Mesendoderm (in vitro differentiated cells): ENCODE measurements at regions not wholly inside any gene's neighbourhood (a gene's known extent, or its start where the extent isn't known, plus 50 kb on each side); places are given as distances from the start of the nearest gene placed in this dataset.

ENCODE experiments used
- DNase-seq: peaks from one replicate; pipeline ENCODE4 v3.0.0; 2013
- H2AK5ac ChIP-seq: 2 replicates; pipeline ENCODE4 v1.6.1; 2013; ENCODE audit warnings: low read length, inconsistent platforms
- H2BK120ac ChIP-seq: 2 replicates; pipeline ENCODE4 v1.6.1; 2013; ENCODE audit warnings: low read depth, mild to moderate bottlenecking, low read length, moderate library complexity, mixed read lengths
- H2BK15ac ChIP-seq: replicated peaks from 2 replicates; pipeline ENCODE4 v1.6.1; 2013; ENCODE audit warnings: low read depth, mild to moderate bottlenecking, moderate library complexity
- H2BK5ac ChIP-seq: 2 replicates; pipeline ENCODE4 v1.6.1; 2013; ENCODE audit warnings: low read length, inconsistent platforms
- H3K18ac ChIP-seq: 2 replicates; pipeline ENCODE4 v1.6.1; 2013; ENCODE audit warnings: mild to moderate bottlenecking, low read length, mixed read lengths
- H3K23ac ChIP-seq: one replicate; pipeline ENCODE4 v1.6.1; 2013; ENCODE audit warnings: low read length
- H3K27ac ChIP-seq: 2 replicates; pipeline ENCODE4 v1.5.1; 2013; ENCODE audit warnings: low read depth, mild to moderate bottlenecking, inconsistent platforms, low read length, moderate library complexity
- H3K27me3 ChIP-seq: 2 replicates; pipeline ENCODE4 v1.6.1; 2013; ENCODE audit warnings: low read length, control low read depth, mild to moderate bottlenecking, inconsistent platforms; ENCODE audit not compliant: insufficient read depth, poor library complexity
- H3K36me3 ChIP-seq: 2 replicates; pipeline ENCODE4 v1.6.1; 2013; ENCODE audit warnings: low read length, inconsistent platforms; ENCODE audit not compliant: control insufficient read depth, insufficient read depth
- H3K4ac ChIP-seq: one replicate; pipeline ENCODE4 v1.6.1; 2013; ENCODE audit warnings: low read depth, mild to moderate bottlenecking, low read length, moderate library complexity
- H3K4me1 ChIP-seq: 2 replicates; pipeline ENCODE4 v1.6.1; 2013; ENCODE audit warnings: low read depth, low read length, inconsistent platforms; ENCODE audit not compliant: control insufficient read depth
- H3K4me2 ChIP-seq: 2 replicates; pipeline ENCODE4 v1.6.1; 2013; ENCODE audit warnings: low read length
- H3K4me3 ChIP-seq: 2 replicates; pipeline ENCODE4 v1.5.1; 2013; ENCODE audit warnings: mild to moderate bottlenecking, low read length
- H3K56ac ChIP-seq: one replicate; pipeline ENCODE4 v1.6.1; 2013; ENCODE audit warnings: low read length
- H3K79me1 ChIP-seq: 2 replicates; pipeline ENCODE4 v1.6.1; 2013; ENCODE audit warnings: low read length, inconsistent platforms
- H3K79me2 ChIP-seq: 2 replicates; pipeline ENCODE4 v1.6.1; 2013; ENCODE audit warnings: mild to moderate bottlenecking, low read length; ENCODE audit not compliant: control insufficient read depth, insufficient read depth
- H3K9ac ChIP-seq: 2 replicates; pipeline ENCODE4 v1.6.1; 2013; ENCODE audit warnings: low read length, inconsistent platforms
- H4K5ac ChIP-seq: one replicate; pipeline ENCODE4 v1.6.1; 2013; ENCODE audit warnings: low read length
- H4K8ac ChIP-seq: one replicate; pipeline ENCODE4 v1.6.1; 2013; ENCODE audit warnings: low read depth, mild to moderate bottlenecking, control low read depth, low read length, moderate library complexity
- WGBS: extraction: QIAGEN DNeasy Blood & Tissue Kit; methylation state at CpG from one replicate; pipeline ENCODE4 v1.1.7; 2013; ENCODE audit warnings: low lambda C conversion rate, missing lambda C conversion rate; ENCODE audit not compliant: insufficient coverage; ENCODE audit errors: extremely low coverage; 5-methylcytosine and 5-hydroxymethylcytosine counted together

DNA sequence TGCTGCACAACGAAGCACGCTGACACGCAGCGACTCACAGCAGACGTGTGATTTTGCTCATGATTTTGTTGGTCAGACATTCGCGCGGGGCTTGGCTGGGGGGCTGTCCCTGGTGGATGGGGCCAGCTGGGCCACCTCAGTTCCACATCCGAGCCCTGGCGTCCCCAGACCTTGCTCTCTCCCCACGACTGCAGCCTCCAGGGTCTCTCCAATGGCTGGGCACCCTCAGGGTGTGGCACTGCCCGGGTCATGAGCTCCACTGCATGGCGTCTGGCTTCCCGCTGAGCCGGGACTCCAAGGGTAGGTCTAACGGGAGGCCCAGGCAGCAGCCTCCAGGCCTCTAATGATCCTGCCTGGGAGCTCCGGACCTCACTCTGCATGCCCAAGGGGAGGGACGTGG, 173.0 kb upstream of the AJAP1 start:
- H2BK5ac ChIP-seq = no peak overlapping the region
- H3K4me1 ChIP-seq = no peaks in the 10 kb centered on the region
- no peak overlapping the region for H3K56ac ChIP-seq
- H3K79me1 ChIP-seq = no peaks in the 10 kb centered on the region
- H3K27me3 ChIP-seq = no peaks in the 10 kb centered on the region
- H3K9ac ChIP-seq = no peak overlapping the region
- H2BK120ac ChIP-seq = no peak overlapping the region
- no peak for DNase-seq
- no peak overlapping the region for H3K27ac ChIP-seq
- no peak overlapping the region for H2BK15ac ChIP-seq
- no peaks in the 10 kb centered on the region for H3K79me2 ChIP-seq
- no peak overlapping the region for H3K4me2 ChIP-seq
- no peak overlapping the region for H3K23ac ChIP-seq
- H2AK5ac ChIP-seq = no peak overlapping the region
- H3K36me3 ChIP-seq = no peaks in the 10 kb centered on the region
- no peak overlapping the region for H3K18ac ChIP-seq
- no peak overlapping the region for H3K4ac ChIP-seq
- H4K8ac ChIP-seq = no peak overlapping the region
- no CpG with 5 or more reads among the region's 18 CpGs for WGBS
- H4K5ac ChIP-seq = no peak overlapping the region
- H3K4me3 ChIP-seq = no peak overlapping the region

DNA sequence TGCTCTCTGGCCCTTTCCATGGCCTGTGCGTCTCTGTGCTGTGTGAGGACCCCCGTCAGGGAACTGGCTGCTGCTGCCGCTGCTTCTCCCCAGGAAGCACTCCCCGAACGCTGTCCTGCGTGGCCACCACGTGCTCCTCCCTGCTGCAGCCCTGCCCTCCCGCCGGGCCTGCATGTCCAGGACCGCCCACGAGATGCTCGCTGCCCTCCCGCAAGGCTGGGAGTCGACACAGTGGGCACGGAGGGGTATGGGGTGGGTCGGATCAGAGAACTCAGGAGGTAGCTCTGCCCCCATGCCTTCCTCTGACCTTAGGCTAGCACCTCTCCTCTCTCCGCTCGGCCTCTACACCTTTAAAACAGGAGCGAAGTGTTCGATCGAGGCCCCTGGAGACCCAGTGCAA, 171.9 kb upstream of the AJAP1 start:
- H2BK15ac ChIP-seq = no peak overlapping the region
- H3K4me2 ChIP-seq = no peak overlapping the region
- H3K4ac ChIP-seq = no peak overlapping the region
- no CpG with 5 or more reads among the region's 21 CpGs for WGBS
- H4K8ac ChIP-seq = no peak overlapping the region
- H2BK5ac ChIP-seq = no peak overlapping the region
- no peaks in the 10 kb centered on the region for H3K36me3 ChIP-seq
- no peak overlapping the region for H3K27ac ChIP-seq
- H3K79me2 ChIP-seq = no peaks in the 10 kb centered on the region
- H3K23ac ChIP-seq = no peak overlapping the region
- H4K5ac ChIP-seq = no peak overlapping the region
- H3K4me1 ChIP-seq = no peaks in the 10 kb centered on the region
- no peak overlapping the region for H3K9ac ChIP-seq
- H3K27me3 ChIP-seq = no peaks in the 10 kb centered on the region
- no peak overlapping the region for H3K18ac ChIP-seq
- DNase-seq = no peak
- no peak overlapping the region for H2BK120ac ChIP-seq
- no peaks in the 10 kb centered on the region for H3K79me1 ChIP-seq
- H2AK5ac ChIP-seq = no peak overlapping the region
- no peak overlapping the region for H3K4me3 ChIP-seq
- no peak overlapping the region for H3K56ac ChIP-seq

DNA sequence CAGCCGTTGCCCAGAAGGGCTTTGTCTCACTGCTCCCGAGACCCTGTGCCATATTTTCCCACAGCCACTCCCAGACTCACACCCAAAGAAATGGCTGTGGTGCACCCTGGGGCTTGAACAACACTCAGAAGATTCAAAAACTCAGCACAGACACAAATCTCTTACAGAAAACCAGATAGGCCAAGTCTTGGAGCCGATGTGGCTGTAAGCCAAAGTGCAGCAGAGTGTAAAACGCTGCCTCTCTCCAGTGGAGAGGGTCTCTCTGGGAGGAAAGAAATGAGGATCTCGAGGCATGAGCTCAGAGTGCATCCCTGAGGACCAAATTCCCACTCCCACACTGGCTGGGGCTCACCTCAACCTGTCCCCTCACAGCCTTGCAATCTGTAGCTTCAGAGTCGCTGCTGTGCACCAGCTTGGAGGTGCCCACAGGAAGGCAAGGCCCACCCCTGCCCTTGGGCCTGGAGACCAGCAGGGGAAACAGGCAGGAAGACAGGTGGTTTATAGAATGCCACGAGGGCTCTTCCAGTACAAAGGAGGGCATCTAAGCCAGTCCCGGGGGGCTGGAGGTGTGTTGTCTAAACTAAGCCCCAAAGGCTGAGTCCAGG, 171.3 kb upstream of the AJAP1 start:
- no peaks in the 10 kb centered on the region for H3K27me3 ChIP-seq
- no peak overlapping the region for H3K56ac ChIP-seq
- H3K9ac ChIP-seq = no peak overlapping the region
- WGBS = no CpG with 5 or more reads among the region's 8 CpGs
- H3K4ac ChIP-seq = no peak overlapping the region
- H3K4me3 ChIP-seq = no peak overlapping the region
- no peak overlapping the region for H4K5ac ChIP-seq
- DNase-seq = no peak
- no peak overlapping the region for H4K8ac ChIP-seq
- no peak overlapping the region for H2BK15ac ChIP-seq
- H3K36me3 ChIP-seq = no peaks in the 10 kb centered on the region
- H2BK120ac ChIP-seq = no peak overlapping the region
- H3K4me2 ChIP-seq = no peak overlapping the region
- no peaks in the 10 kb centered on the region for H3K79me2 ChIP-seq
- no peak overlapping the region for H2BK5ac ChIP-seq
- H3K4me1 ChIP-seq = no peaks in the 10 kb centered on the region
- no peak overlapping the region for H2AK5ac ChIP-seq
- no peaks in the 10 kb centered on the region for H3K79me1 ChIP-seq
- no peak overlapping the region for H3K18ac ChIP-seq
- no peak overlapping the region for H3K27ac ChIP-seq
- H3K23ac ChIP-seq = no peak overlapping the region

DNA sequence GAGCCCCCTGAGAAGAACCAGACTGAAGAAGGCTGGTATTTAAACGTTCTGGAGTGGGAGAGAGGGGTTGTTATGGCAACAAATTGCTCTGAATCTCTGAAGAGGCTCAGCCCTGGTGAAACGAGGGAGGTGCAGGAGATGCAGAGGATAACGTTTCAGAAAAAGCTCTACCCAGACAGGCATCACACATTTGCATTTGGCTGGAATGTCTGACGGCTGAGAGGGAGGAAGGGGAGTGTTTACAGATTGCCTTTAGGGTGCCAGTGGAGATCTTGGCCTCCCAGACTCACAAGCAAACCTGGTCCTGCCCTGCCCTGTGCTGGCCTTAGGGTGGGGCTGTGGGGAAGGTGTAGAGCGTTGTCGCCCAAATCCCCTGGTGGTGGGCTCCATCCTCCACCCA, 169.0 kb upstream of the AJAP1 start:
- Histone ChIP-seq H3K79me1 (no peaks in the 10 kb centered on the region), H3K56ac (no peak overlapping the region), H3K9ac (no peak overlapping the region), H3K36me3 (no peaks in the 10 kb centered on the region), H2BK15ac (no peak overlapping the region), H3K27ac (no peak overlapping the region), H3K4me2 (no peak overlapping the region), H3K18ac (no peak overlapping the region), H4K8ac (no peak overlapping the region), H2BK5ac (no peak overlapping the region), H3K4me1 (no peaks in the 10 kb centered on the region), H4K5ac (no peak overlapping the region), H2AK5ac (no peak overlapping the region), H3K4ac (no peak overlapping the region), H3K23ac (no peak overlapping the region), H2BK120ac (no peak overlapping the region), H3K27me3 (no peaks in the 10 kb centered on the region), H3K4me3 (no peak overlapping the region), H3K79me2 (no peaks in the 10 kb centered on the region)
- no CpG with 5 or more reads among the region's 6 CpGs for WGBS
- DNase-seq = peak; percentile 68

DNA sequence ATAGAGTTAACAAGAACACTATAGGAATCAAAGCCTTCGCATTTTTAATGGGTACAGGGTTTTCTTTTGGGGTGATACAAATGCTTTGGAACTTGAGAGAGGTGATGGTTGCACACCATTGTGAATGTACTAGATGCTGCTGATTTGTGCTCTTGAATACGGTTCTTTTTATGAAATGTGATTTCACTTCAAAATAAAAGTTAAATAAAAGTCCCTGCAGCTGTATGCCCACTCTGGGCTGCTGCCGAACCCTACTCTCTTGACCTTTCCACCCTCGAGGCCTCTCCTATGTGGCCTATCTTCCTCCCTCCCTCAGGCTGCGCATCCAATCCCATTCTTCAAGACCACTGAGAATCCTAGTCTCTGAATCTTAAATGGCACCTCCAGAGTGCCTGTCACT, 168.5 kb upstream of the AJAP1 start:
- Histone ChIP-seq H3K18ac (no peak overlapping the region), H3K9ac (no peak overlapping the region), H3K27me3 (no peaks in the 10 kb centered on the region), H2BK5ac (no peak overlapping the region), H2AK5ac (no peak overlapping the region), H3K4me3 (no peak overlapping the region), H2BK15ac (no peak overlapping the region), H4K8ac (no peak overlapping the region), H3K79me2 (no peaks in the 10 kb centered on the region), H3K79me1 (no peaks in the 10 kb centered on the region), H3K4me1 (no peaks in the 10 kb centered on the region), H3K4ac (no peak overlapping the region), H4K5ac (no peak overlapping the region), H3K36me3 (no peaks in the 10 kb centered on the region), H3K27ac (no peak overlapping the region), H2BK120ac (no peak overlapping the region), H3K4me2 (no peak overlapping the region), H3K56ac (no peak overlapping the region), H3K23ac (no peak overlapping the region)
- no peak for DNase-seq
- WGBS = no CpG with 5 or more reads among the region's 5 CpGs

DNA sequence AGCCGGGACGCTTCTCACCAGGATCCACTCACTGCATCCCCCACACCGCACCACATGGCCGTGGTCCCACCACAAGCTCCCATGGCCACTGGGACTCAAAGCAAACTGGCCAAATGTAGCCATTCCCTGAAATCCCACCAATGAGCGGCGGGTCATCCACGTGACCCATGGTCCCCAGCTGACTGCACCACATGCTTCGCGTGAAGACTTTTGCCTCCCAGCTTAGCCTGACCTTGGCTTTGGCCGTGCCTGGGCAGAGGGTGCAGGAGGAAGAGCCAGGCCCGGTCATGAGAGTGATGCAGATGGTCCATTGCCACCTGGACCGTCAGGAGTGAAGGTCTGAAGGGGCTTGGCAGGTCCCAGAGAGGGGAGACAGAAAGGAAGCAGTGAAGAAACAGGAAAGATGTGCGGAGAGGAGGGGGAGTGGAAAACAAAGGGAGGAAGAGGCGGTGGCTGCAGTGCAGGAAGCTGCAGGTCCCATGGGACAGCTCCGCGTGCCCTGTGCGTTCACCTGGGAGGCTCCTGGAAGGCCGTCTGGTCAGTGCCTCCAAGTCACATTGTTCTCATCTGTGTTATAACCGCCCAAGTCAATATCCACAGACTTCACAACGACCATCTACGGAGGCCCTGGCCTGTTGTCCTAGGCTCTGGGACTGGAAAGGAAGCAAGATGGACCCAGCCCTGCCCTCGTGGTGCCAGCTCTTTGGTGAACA, 167.8 kb upstream of the AJAP1 start:
- Histone ChIP-seq H3K27me3 (no peaks in the 10 kb centered on the region), H3K79me2 (no peaks in the 10 kb centered on the region), H4K5ac (no peak overlapping the region), H3K4me2 (no peak overlapping the region), H3K18ac (no peak overlapping the region), H3K27ac (no peak overlapping the region), H3K4me1 (no peaks in the 10 kb centered on the region), H2AK5ac (no peak overlapping the region), H3K36me3 (no peaks in the 10 kb centered on the region), H3K79me1 (no peaks in the 10 kb centered on the region), H3K9ac (no peak overlapping the region), H2BK120ac (no peak overlapping the region), H3K4me3 (no peak overlapping the region), H3K56ac (no peak overlapping the region), H2BK15ac (no peak overlapping the region), H3K4ac (no peak overlapping the region), H2BK5ac (no peak overlapping the region), H3K23ac (no peak overlapping the region), H4K8ac (no peak overlapping the region)
- whole genome bisulfite sequencing = no CpG with 5 or more reads among the region's 22 CpGs
- no peak for DNase-seq
